GM18511 (cell line): ENCODE measurements at regions not wholly inside any gene's neighbourhood (a gene's known extent, or its start where the extent isn't known, plus 50 kb on each side); places are given as distances from the start of the nearest gene placed in this dataset.
"Not testable (repeated sequence)": the region's sequence is repeated elsewhere in the genome, so short reads cannot be mapped to it uniquely, and the experiment has no call there.

ENCODE experiments used
- ATAC-seq: cut with Tn5 transposase; IDR thresholded peaks from one replicate; pipeline ENCODE4 v1.9.1; 2021; ENCODE audit warnings: mild to moderate bottlenecking, moderate library complexity; ENCODE audit not compliant: unreplicated experiment

- peak; percentile 77 for ATAC-seq
Measured at GRCh38 chr6:120826253-120826652, 508.0 kb downstream of the TBC1D32 start.

DNA sequence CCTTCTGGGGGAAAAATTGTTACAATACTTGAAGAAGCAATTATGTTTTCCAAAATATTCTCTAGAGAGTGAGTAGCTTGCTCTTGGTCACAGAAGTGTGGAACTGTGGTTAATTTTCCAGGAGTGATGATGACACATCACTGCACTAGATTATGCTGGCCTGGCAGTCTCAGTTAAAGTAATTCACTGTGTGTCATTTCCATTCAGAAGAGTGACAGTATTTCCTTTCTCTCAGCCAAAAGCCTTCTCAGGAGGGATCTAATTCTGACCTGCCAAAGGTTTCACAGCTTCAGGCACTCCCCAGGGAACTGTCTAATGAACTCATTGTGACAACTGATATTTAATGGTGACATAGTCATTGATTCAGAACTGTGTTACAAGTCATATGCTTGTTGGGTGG, 517.5 kb downstream of the TBC1D32 start:
- ATAC-seq, result no peak

DNA sequence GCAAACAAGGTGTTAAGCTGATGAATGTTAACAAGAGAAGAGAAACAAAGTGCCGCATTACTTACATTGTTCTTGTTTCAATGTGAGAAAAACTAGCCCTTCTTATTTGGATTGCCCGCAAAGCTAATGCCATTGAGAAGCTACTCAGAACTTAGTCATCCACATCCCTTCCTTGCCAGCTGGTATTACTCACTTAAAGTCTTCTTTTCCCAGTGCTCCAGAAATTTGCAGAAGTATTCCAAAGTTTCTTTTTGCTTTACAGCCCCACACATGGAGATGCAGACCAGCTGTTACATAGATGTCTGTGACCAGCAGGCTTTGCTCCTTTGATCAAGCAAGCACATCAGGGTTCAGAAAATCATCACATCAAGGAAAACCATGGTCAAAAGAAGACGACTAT, 529.0 kb downstream of the TBC1D32 start:
- ATAC-seq, result no peak

GRCh38 chr6:120804612-120805011, 529.7 kb downstream of the TBC1D32 start:
- no peak for ATAC-seq

- no peak for ATAC-seq
Measured at GRCh38 chr6:120786682-120787081, 547.6 kb downstream of the TBC1D32 start.

GRCh38 chr6:120786256-120786655, 548.0 kb downstream of the TBC1D32 start:
- ATAC-seq, result no peak

- no peak for ATAC-seq
Measured at GRCh38 chr6:120785459-120786086, 548.7 kb downstream of the TBC1D32 start.

GRCh38 chr6:120779441-120779840, 554.8 kb downstream of the TBC1D32 start:
- ATAC-seq, result no peak

DNA sequence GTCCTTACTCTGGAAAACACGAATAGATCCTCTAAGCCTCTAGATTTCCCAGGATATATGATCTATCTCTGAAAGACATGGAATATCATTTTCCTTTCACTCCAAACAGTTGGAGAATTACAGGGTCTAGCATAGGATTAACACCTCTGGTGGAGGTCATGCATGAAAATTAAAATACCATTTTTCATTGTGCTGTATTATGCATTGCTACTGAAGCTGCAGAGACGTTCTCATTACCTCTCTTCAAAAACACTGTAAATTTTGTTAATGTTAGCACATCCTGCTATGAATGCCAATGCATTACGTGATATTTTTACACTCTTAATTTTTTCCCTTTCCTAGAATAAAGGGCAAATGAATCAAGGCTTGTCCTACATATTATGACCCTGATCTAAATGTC, 558.6 kb downstream of the TBC1D32 start:
- ATAC-seq, result no peak

DNA sequence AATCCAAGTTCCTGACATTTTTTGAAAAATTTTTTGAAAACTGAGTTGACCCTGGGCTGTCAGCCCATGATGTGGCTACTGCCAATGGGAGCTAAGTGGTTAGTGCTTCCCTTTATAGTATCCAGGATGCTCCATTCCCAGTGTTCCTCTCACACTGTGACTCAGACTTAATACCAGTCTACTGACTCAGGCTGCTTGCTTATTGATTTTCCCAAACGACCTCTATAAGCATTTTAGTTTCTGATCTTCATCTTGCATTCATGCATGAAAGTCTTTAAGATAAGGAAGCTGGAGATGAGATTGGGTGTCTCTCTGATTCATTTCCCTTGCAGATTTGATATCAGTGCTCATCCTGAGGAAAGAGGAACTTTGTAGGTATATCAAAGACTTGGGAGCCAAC, 560.0 kb downstream of the TBC1D32 start:
- ATAC-seq, result no peak

DNA sequence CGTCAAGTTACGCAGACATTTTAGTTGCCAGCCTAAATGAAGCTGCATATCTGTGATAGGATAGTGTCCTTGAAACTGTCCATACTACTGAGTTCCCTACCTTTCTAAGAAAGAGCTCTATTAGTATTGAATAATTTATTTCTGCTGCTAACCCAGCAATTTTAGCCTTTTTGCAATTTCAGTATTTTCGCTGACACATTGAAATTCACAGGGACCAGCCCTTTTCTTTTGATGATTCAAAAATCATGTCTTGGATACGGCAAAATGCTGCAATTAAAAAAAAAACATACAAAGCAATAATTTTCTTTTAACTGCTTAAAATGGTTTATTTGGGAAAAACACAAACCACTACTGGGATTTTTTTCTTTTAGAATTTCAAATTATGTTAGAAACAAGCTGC, 563.3 kb downstream of the TBC1D32 start:
- ATAC-seq, result no peak

DNA sequence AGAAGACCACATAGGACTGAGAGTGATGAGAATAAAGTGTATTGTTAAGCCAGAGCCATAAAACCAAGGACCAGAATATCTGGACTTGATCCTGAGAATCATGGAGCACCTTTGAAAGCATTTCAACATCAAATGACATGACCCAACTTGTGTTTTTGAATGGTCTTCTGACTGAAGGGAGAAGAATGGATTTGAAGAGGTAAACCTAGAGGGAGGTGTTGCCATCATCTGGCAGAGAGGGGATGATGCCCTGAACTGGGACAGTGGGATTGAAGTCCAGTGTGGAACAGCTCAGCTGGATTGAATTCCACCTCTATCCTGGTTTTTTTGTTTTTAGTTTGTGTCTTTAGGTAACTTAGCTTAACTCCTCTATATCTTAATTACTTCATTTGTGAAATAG, 570.0 kb downstream of the TBC1D32 start:
- ATAC-seq, result no peak

- no peak for ATAC-seq
Measured at GRCh38 chr6:120759570-120759969, 574.7 kb downstream of the TBC1D32 start.

GRCh38 chr6:120748574-120748973, 585.7 kb downstream of the TBC1D32 start:
- not testable (repeated sequence) for ATAC-seq

GRCh38 chr6:120736740-120737139, 597.5 kb downstream of the TBC1D32 start:
- no peak for ATAC-seq

GRCh38 chr6:120735641-120736040, 598.6 kb downstream of the TBC1D32 start:
- no peak for ATAC-seq

- ATAC-seq, result no peak
Measured at GRCh38 chr6:120711255-120711654, 623.0 kb downstream of the TBC1D32 start.

- no peak for ATAC-seq
Measured at GRCh38 chr6:120700001-120700400, 634.3 kb downstream of the TBC1D32 start.

- no peak for ATAC-seq
Measured at GRCh38 chr6:120686492-120686891, 647.8 kb downstream of the TBC1D32 start.

DNA sequence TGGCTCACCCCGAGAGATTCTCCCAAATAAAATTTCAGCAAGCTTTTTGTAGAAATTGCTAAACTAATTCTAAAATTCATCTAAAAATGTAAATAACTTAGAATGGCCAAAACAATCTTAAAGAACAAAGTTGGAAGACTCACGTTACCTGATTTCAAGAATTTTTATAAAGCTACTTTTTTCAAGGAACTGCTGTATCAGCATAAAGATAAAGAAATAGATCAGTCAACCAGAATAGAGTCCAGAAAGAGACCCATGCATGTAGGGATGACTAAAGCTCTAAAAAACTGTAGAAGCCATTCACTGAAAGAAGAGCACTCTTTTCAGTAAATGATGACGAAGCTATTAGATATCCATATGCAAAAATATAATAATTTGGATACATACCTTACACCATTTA, 652.1 kb downstream of the TBC1D32 start:
- ATAC-seq, result no peak

DNA sequence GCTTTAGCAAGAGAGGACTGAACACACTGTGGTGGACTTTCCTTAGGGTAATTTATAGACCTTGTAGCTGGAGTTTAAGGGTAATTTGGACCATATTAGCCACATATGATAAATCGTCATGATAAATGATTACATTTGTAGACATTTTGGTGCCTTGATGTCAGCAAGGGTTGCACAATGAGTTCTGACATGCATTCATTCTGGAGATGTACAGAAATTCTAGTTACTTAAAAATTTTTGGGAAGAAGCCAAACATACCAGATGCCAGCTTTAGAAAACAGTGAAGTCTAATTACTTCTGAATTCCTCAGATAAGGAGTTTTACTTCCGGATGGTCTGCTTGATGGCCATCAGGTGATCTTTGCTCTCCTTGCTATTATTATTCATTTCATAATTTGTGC, 653.1 kb downstream of the TBC1D32 start:
- ATAC-seq, result no peak

DNA sequence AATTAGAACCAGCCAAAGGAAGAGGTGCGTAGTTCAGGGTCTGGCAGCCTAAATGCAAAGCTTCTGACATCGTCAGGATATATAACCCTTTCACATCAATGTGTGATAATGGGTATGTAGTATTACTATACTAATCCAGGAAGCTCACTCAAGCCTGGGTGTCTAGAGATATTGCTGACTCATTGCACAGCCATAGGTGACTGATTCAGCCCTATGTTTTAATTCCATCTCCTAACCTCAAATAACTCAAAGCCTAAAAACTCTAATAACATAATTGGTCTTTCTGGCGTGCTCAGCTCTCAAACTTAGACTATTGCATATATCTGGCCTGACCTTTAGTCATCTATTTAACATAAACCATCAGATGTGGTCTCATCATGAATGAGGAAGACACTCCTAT, 658.4 kb downstream of the TBC1D32 start:
- no peak for ATAC-seq

DNA sequence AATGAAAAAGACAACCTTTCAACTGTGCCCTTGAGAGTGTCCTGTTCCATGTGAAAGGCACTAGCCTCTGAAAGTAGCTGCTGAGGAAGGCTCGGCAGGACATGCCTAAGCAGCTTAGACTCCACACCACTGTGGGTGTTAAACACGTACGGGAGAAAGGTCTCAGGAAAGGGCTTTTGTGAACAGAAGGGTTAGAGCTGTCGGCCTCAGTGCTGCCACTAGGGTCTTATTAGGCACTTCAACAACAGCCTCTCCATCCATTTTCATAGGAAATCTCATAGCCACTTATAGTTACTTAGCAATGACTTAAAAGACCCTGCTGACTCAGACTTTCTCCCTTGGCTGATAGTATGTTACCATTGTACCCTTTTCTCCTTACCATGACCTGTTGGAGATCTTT, 662.8 kb downstream of the TBC1D32 start:
- no peak for ATAC-seq
